ENCODE measurements at regions not wholly inside any gene's neighbourhood (a gene's known extent, or its start where the extent isn't known, plus 50 kb on each side); places are given as distances from the start of the nearest gene placed in this dataset.
A peak's percentile ranks its signal among the peaks of the same experiment; 100 is the strongest.

- H3K9me3 ChIP-seq (ENCODE audit: control insufficient read depth in 2 of 2, insufficient read depth in 1 of 2, low read depth in 1 of 2, low read length in 1 of 2) = peaks cover 0 to 14% of the 10 kb centered on the region in 2 donors
- peaks cover 0 to 25% (median 0%) of the 10 kb centered on the region in 3 donors for H3K4me1 ChIP-seq (ENCODE audit: control insufficient read depth in 3 of 3, insufficient read depth in 2 of 3, low read depth in 1 of 3, low read length in 2 of 3)
- no peak for DNase-seq
- no peak overlapping the region for H3K4me3 ChIP-seq (ENCODE audit: low read depth in 1 of 3, low read length in 3 of 3)
- 84 to 96% (median 90%) methylated on average over 3 of the region's 3 CpGs for WGBS, 3 donors
- peaks cover 0 to 3% (median 0%) of the 10 kb centered on the region in 3 donors for H3K27me3 ChIP-seq (ENCODE audit: control insufficient read depth in 3 of 3, insufficient read depth in 3 of 3, low read length in 3 of 3)
- no peaks in the 10 kb centered on the region for H3K36me3 ChIP-seq (ENCODE audit: control insufficient read depth in 3 of 3, insufficient read depth in 2 of 3, low read depth in 1 of 3, low read length in 3 of 3)
- no peak for FAIRE-seq
- H3K27ac ChIP-seq (ENCODE audit: low read depth in 1 of 3, low read length in 2 of 3) = no peak overlapping the region
Measured at GRCh38 chr10:78808736-78809367, 259.9 kb upstream of the ZMIZ1 start.

- 58 to 80% (median 77%) methylated on average over 3 of the region's 3 CpGs for WGBS, 3 donors
- Histone ChIP-seq H3K4me1 (ENCODE audit: control insufficient read depth in 3 of 3, insufficient read depth in 2 of 3, low read depth in 1 of 3, low read length in 2 of 3) (peaks cover 0 to 8% (median 0%) of the 10 kb centered on the region in 3 donors), H3K4me3 (ENCODE audit: low read depth in 1 of 3, low read length in 3 of 3) (no peak overlapping the region), H3K36me3 (ENCODE audit: control insufficient read depth in 3 of 3, insufficient read depth in 2 of 3, low read depth in 1 of 3, low read length in 3 of 3) (no peaks in the 10 kb centered on the region), H3K27ac (ENCODE audit: low read depth in 1 of 3, low read length in 2 of 3) (no peak overlapping the region), H3K9me3 (ENCODE audit: control insufficient read depth in 2 of 2, insufficient read depth in 1 of 2, low read depth in 1 of 2, low read length in 1 of 2) (peaks cover 0 to 14% of the 10 kb centered on the region in 2 donors), H3K27me3 (ENCODE audit: control insufficient read depth in 3 of 3, insufficient read depth in 3 of 3, low read length in 3 of 3) (peaks cover 0 to 3% (median 0%) of the 10 kb centered on the region in 3 donors)
- no peak for FAIRE-seq
- no peak for DNase-seq
Measured at GRCh38 chr10:78811174-78811573, 257.6 kb upstream of the ZMIZ1 start.

- 40 to 65% (median 46%) methylated on average over 4 of the region's 4 CpGs for WGBS, 3 donors
- FAIRE-seq = no peak
Measured at GRCh38 chr10:78812571-78813318, 256.0 kb upstream of the ZMIZ1 start.

GRCh38 chr10:78813526-78813925, 255.2 kb upstream of the ZMIZ1 start:
- Histone ChIP-seq H3K27me3 (ENCODE audit: control insufficient read depth in 3 of 3, insufficient read depth in 3 of 3, low read length in 3 of 3) (peaks cover 0 to 3% (median 0%) of the 10 kb centered on the region in 3 donors), H3K36me3 (ENCODE audit: control insufficient read depth in 3 of 3, insufficient read depth in 2 of 3, low read depth in 1 of 3, low read length in 3 of 3) (no peaks in the 10 kb centered on the region), H3K4me1 (ENCODE audit: control insufficient read depth in 3 of 3, insufficient read depth in 2 of 3, low read depth in 1 of 3, low read length in 2 of 3) (peaks cover 0 to 2% (median 0%) of the 10 kb centered on the region in 3 donors), H3K9me3 (ENCODE audit: control insufficient read depth in 2 of 2, insufficient read depth in 1 of 2, low read depth in 1 of 2, low read length in 1 of 2) (peaks cover 0 to 10% of the 10 kb centered on the region in 2 donors), H3K4me3 (ENCODE audit: low read depth in 1 of 3, low read length in 3 of 3) (no peak overlapping the region), H3K27ac (ENCODE audit: low read depth in 1 of 3, low read length in 2 of 3) (no peak overlapping the region)
- WGBS, 3 donors = 84 to 94% (median 89%) methylated on average over 1 of the region's 1 CpG
- DNase-seq = no peak
- FAIRE-seq = no peak

More at GRCh38 chr10:78812571-78813318, 256.0 kb upstream of the ZMIZ1 start:
- H3K27me3 ChIP-seq (ENCODE audit: control insufficient read depth in 3 of 3, insufficient read depth in 3 of 3, low read length in 3 of 3) = peaks cover 0 to 3% (median 0%) of the 10 kb centered on the region in 3 donors
- H3K4me1 ChIP-seq (ENCODE audit: control insufficient read depth in 3 of 3, insufficient read depth in 2 of 3, low read depth in 1 of 3, low read length in 2 of 3) = peaks cover 0 to 2% (median 0%) of the 10 kb centered on the region in 3 donors
- H3K4me3 ChIP-seq (ENCODE audit: low read depth in 1 of 3, low read length in 3 of 3) = no peak overlapping the region
- no peak for DNase-seq
- H3K36me3 ChIP-seq (ENCODE audit: control insufficient read depth in 3 of 3, insufficient read depth in 2 of 3, low read depth in 1 of 3, low read length in 3 of 3) = no peaks in the 10 kb centered on the region
- H3K9me3 ChIP-seq (ENCODE audit: control insufficient read depth in 2 of 2, insufficient read depth in 1 of 2, low read depth in 1 of 2, low read length in 1 of 2) = peaks cover 0 to 10% of the 10 kb centered on the region in 2 donors
- H3K27ac ChIP-seq (ENCODE audit: low read depth in 1 of 3, low read length in 2 of 3) = no peak overlapping the region

GRCh38 chr10:78813998-78814399, 254.8 kb upstream of the ZMIZ1 start:
- Histone ChIP-seq H3K9me3 (ENCODE audit: control insufficient read depth in 2 of 2, insufficient read depth in 1 of 2, low read depth in 1 of 2, low read length in 1 of 2) (peaks cover 0 to 10% of the 10 kb centered on the region in 2 donors), H3K27ac (ENCODE audit: low read depth in 1 of 3, low read length in 2 of 3) (no peak overlapping the region), H3K27me3 (ENCODE audit: control insufficient read depth in 3 of 3, insufficient read depth in 3 of 3, low read length in 3 of 3) (peaks cover 0 to 3% (median 0%) of the 10 kb centered on the region in 3 donors), H3K4me1 (ENCODE audit: control insufficient read depth in 3 of 3, insufficient read depth in 2 of 3, low read depth in 1 of 3, low read length in 2 of 3) (peaks cover 0 to 2% (median 0%) of the 10 kb centered on the region in 3 donors), H3K36me3 (ENCODE audit: control insufficient read depth in 3 of 3, insufficient read depth in 2 of 3, low read depth in 1 of 3, low read length in 3 of 3) (no peaks in the 10 kb centered on the region), H3K4me3 (ENCODE audit: low read depth in 1 of 3, low read length in 3 of 3) (no peak overlapping the region)
- DNase-seq = no peak
- no peak for FAIRE-seq
- 74 to 81% (median 80%) methylated on average over 6 of the region's 6 CpGs for WGBS, 3 donors

- H3K9me3 ChIP-seq (ENCODE audit: control insufficient read depth in 2 of 2, insufficient read depth in 1 of 2, low read depth in 1 of 2, low read length in 1 of 2) = peaks cover 0 to 10% of the 10 kb centered on the region in 2 donors
- no peak overlapping the region for H3K4me3 ChIP-seq (ENCODE audit: low read depth in 1 of 3, low read length in 3 of 3)
- H3K36me3 ChIP-seq (ENCODE audit: control insufficient read depth in 3 of 3, insufficient read depth in 2 of 3, low read depth in 1 of 3, low read length in 3 of 3) = no peaks in the 10 kb centered on the region
- FAIRE-seq (no peak), DNase-seq (no peak)
- no peak overlapping the region for H3K27ac ChIP-seq (ENCODE audit: low read depth in 1 of 3, low read length in 2 of 3)
- peaks cover 0 to 3% (median 0%) of the 10 kb centered on the region in 3 donors for H3K27me3 ChIP-seq (ENCODE audit: control insufficient read depth in 3 of 3, insufficient read depth in 3 of 3, low read length in 3 of 3)
- 76 to 87% (median 77%) methylated on average over 3 of the region's 3 CpGs for WGBS, 3 donors
- peaks cover 0 to 2% (median 0%) of the 10 kb centered on the region in 3 donors for H3K4me1 ChIP-seq (ENCODE audit: control insufficient read depth in 3 of 3, insufficient read depth in 2 of 3, low read depth in 1 of 3, low read length in 2 of 3)
Measured at GRCh38 chr10:78814407-78814806, 254.4 kb upstream of the ZMIZ1 start.

GRCh38 chr10:78815702-78816334, 252.9 kb upstream of the ZMIZ1 start:
- Histone ChIP-seq H3K4me1 (ENCODE audit: control insufficient read depth in 3 of 3, insufficient read depth in 2 of 3, low read depth in 1 of 3, low read length in 2 of 3) (peaks cover 0 to 2% (median 0%) of the 10 kb centered on the region in 3 donors), H3K36me3 (ENCODE audit: control insufficient read depth in 3 of 3, insufficient read depth in 2 of 3, low read depth in 1 of 3, low read length in 3 of 3) (no peaks in the 10 kb centered on the region), H3K27me3 (ENCODE audit: control insufficient read depth in 3 of 3, insufficient read depth in 3 of 3, low read length in 3 of 3) (peaks cover 0 to 3% (median 0%) of the 10 kb centered on the region in 3 donors), H3K27ac (ENCODE audit: low read depth in 1 of 3, low read length in 2 of 3) (no peak overlapping the region), H3K4me3 (ENCODE audit: low read depth in 1 of 3, low read length in 3 of 3) (no peak overlapping the region), H3K9me3 (ENCODE audit: control insufficient read depth in 2 of 2, insufficient read depth in 1 of 2, low read depth in 1 of 2, low read length in 1 of 2) (peaks cover 0 to 10% of the 10 kb centered on the region in 2 donors)
- FAIRE-seq (no peak), DNase-seq (peak; percentile 42 to 63)
- 15 to 53% (median 38%) methylated on average over 2 of the region's 2 CpGs for WGBS, 3 donors

- WGBS, 3 donors = 58 to 88% (median 75%) methylated on average over 3 of the region's 3 CpGs
- no peaks in the 10 kb centered on the region for H3K9me3 ChIP-seq (ENCODE audit: control insufficient read depth in 2 of 2, insufficient read depth in 1 of 2, low read depth in 1 of 2, low read length in 1 of 2)
- peaks cover 0 to 3% (median 0%) of the 10 kb centered on the region in 3 donors for H3K27me3 ChIP-seq (ENCODE audit: control insufficient read depth in 3 of 3, insufficient read depth in 3 of 3, low read length in 3 of 3)
- no peaks in the 10 kb centered on the region for H3K36me3 ChIP-seq (ENCODE audit: control insufficient read depth in 3 of 3, insufficient read depth in 2 of 3, low read depth in 1 of 3, low read length in 3 of 3)
- H3K4me1 ChIP-seq (ENCODE audit: control insufficient read depth in 3 of 3, insufficient read depth in 2 of 3, low read depth in 1 of 3, low read length in 2 of 3) = peaks cover 0 to 2% (median 0%) of the 10 kb centered on the region in 3 donors
- no peak overlapping the region for H3K27ac ChIP-seq (ENCODE audit: low read depth in 1 of 3, low read length in 2 of 3)
- FAIRE-seq (no peak), DNase-seq (no peak)
- no peak overlapping the region for H3K4me3 ChIP-seq (ENCODE audit: low read depth in 1 of 3, low read length in 3 of 3)
Measured at GRCh38 chr10:78817361-78817760, 251.4 kb upstream of the ZMIZ1 start.
